ENCODE measurements at regions not wholly inside any gene's neighbourhood (a gene's known extent, or its start where the extent isn't known, plus 50 kb on each side); places are given as distances from the start of the nearest gene placed in this dataset.
"Not testable (repeated sequence)": the region's sequence is repeated elsewhere in the genome, so short reads cannot be mapped to it uniquely, and the experiment has no call there.

DNA sequence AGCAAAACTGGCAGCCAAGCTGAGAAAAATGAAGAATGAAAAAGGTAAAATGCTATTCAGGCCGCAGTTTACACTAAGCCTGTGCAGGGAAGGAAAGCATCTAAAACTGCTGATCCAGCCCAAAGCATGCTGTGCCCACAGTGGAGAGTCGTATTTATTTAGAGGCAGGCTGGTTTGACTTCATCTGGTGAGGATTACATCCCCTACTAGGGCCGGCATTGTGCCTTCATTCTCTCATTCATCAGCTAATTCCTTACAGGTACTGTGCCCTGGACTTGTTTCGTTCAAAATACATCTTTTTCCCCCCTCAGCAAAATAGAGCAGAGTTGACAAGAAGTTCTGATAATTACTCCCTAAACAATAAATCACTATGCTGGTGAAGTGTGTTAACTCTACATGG, 137.5 kb upstream of the DAP start:
- no peak overlapping the region for H2AFZ ChIP-seq (ENCODE audit: low read length, unreplicated experiment)
- H3K4me1 ChIP-seq (ENCODE audit: control insufficient read depth, insufficient read depth, low read length, unreplicated experiment), result peaks cover 7% of the 10 kb centered on the region
- H3K27ac ChIP-seq (ENCODE audit: low read depth, low read length), result no peak overlapping the region
- no peaks in the 10 kb centered on the region for H3K36me3 ChIP-seq (ENCODE audit: insufficient read depth, low read length)
- H3K4me3 ChIP-seq (ENCODE audit: low read depth, low read length), result no peak overlapping the region
- no peaks in the 10 kb centered on the region for H3K79me2 ChIP-seq (ENCODE audit: control insufficient read depth, insufficient read depth, low read length, unreplicated experiment)
- H3K27me3 ChIP-seq (ENCODE audit: insufficient read depth, low read length), result no peaks in the 10 kb centered on the region

DNA sequence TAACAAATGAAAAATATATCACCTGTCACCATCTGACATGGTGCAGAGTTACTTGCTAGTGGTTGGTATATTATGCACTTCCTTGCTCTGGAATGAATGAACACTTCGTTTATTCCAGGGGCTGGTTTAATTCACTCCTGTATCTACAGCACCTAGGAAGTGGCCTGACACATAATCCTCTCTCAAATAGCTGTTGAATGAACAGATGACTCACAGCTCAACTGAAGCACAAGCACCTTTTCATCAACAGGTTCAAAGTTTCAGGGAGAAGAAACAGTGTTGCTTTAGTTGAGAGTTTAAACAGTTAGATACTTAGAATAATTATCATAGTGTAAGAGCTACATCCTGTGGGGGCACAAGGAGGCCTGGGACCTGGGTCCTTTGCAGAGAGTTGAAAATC, 135.0 kb upstream of the DAP start:
- H3K27ac ChIP-seq (ENCODE audit: low read depth, low read length), result no peak overlapping the region
- H3K4me1 ChIP-seq (ENCODE audit: control insufficient read depth, insufficient read depth, low read length, unreplicated experiment), result no peaks in the 10 kb centered on the region
- H3K79me2 ChIP-seq (ENCODE audit: control insufficient read depth, insufficient read depth, low read length, unreplicated experiment), result no peaks in the 10 kb centered on the region
- no peaks in the 10 kb centered on the region for H3K27me3 ChIP-seq (ENCODE audit: insufficient read depth, low read length)
- no peak overlapping the region for H2AFZ ChIP-seq (ENCODE audit: low read length, unreplicated experiment)
- no peak overlapping the region for H3K4me3 ChIP-seq (ENCODE audit: low read depth, low read length)
- no peaks in the 10 kb centered on the region for H3K36me3 ChIP-seq (ENCODE audit: insufficient read depth, low read length)

DNA sequence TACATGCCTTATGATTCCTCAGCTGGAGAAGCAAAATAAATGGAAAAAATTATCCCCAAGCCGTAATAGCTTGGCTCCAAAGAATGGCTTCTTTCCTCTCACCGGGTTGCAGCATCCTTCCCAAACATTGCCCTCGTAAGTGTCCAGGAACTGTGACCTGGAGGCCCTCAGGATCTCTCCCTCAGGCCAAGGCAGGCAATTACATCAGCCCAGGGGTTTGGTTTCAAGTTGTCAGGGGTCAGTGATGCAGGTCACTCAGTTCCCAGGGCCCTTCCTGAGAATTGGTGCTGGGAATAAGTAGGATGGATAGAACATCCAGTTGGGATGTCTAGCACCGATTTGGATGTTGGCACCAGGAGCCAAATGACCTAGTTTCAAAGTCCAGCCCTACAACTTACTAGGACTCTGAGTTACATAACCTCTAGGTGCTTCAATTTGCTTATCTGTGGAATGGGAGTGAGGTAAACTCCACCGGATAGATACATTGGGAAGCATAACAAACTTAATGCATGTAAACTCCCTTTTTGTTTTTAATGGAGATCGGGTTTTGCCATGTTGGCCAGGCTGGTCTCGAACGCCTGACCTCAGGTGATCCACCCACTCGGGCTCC, 133.5 kb upstream of the DAP start:
- no peak overlapping the region for H2AFZ ChIP-seq (ENCODE audit: low read length, unreplicated experiment)

DNA sequence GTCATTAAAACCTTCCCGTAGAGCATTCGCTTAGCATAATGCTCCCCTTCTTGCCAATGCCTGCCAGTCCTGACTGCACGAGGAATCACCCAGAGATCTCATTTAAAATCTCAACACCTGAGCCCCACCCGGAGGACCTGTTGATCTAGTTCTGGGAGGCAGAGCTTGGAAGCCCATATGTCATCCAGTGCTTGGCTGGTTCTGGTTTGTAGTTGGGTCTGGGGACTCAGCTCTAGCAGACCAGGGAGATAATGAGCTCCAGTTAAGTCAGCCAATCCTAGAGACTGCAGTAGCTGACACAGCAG, 131.8 kb upstream of the DAP start:
- Histone ChIP-seq H3K79me2 (ENCODE audit: control insufficient read depth, insufficient read depth, low read length, unreplicated experiment) (no peaks in the 10 kb centered on the region), H3K4me3 (ENCODE audit: low read depth, low read length) (no peak overlapping the region), H2AFZ (ENCODE audit: low read length, unreplicated experiment) (no peak overlapping the region), H3K4me1 (ENCODE audit: control insufficient read depth, insufficient read depth, low read length, unreplicated experiment) (no peaks in the 10 kb centered on the region), H3K36me3 (ENCODE audit: insufficient read depth, low read length) (no peaks in the 10 kb centered on the region), H3K27me3 (ENCODE audit: insufficient read depth, low read length) (no peaks in the 10 kb centered on the region), H3K27ac (ENCODE audit: low read depth, low read length) (no peak overlapping the region)

More for the DNA sequence above, 133.5 kb upstream of the DAP start:
- H3K27ac ChIP-seq (ENCODE audit: low read depth, low read length), result no peak overlapping the region
- H3K36me3 ChIP-seq (ENCODE audit: insufficient read depth, low read length), result no peaks in the 10 kb centered on the region
- no peaks in the 10 kb centered on the region for H3K4me1 ChIP-seq (ENCODE audit: control insufficient read depth, insufficient read depth, low read length, unreplicated experiment)
- H3K79me2 ChIP-seq (ENCODE audit: control insufficient read depth, insufficient read depth, low read length, unreplicated experiment), result no peaks in the 10 kb centered on the region
- H3K27me3 ChIP-seq (ENCODE audit: insufficient read depth, low read length), result no peaks in the 10 kb centered on the region
- H3K4me3 ChIP-seq (ENCODE audit: low read depth, low read length), result no peak overlapping the region

DNA sequence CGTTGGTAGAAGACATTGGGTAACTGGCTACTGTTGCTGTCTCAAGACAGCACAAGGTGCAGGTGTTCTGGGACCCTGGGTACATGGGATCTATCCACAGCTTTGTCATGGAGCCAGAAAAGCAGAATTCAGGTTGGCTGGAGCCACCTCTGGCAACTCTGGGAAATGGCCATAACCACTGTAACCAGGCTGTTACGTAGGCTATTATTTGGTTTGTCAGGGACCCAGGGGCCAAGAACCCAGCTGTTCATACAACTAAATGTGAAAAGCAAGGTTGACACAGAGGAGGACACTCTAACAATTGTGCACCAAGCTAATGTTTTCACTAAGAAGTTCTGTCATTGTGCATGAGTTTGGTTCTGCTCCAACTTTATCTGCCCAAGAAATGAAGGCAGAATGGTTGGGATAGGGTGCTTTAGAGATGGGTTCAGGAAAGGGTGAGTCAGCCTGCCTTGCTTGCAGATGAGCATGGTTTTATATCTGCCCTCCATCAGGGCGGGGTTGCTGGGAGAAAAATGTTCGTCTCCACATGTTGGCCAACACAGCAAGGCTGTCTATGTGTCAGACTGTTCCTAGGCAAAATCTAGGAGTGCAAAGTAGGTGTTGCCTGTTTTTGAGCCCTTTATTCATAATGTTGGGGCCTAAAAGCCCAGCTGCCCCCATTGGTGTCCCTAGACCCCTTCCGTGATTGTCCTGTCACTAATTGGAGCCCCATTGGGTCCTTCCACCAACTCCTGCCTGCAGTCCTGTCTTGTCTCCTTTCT, 131.3 kb upstream of the DAP start:
- no peaks in the 10 kb centered on the region for H3K36me3 ChIP-seq (ENCODE audit: insufficient read depth, low read length)
- no peak overlapping the region for H2AFZ ChIP-seq (ENCODE audit: low read length, unreplicated experiment)
- no peaks in the 10 kb centered on the region for H3K27me3 ChIP-seq (ENCODE audit: insufficient read depth, low read length)
- no peaks in the 10 kb centered on the region for H3K79me2 ChIP-seq (ENCODE audit: control insufficient read depth, insufficient read depth, low read length, unreplicated experiment)
- no peaks in the 10 kb centered on the region for H3K4me1 ChIP-seq (ENCODE audit: control insufficient read depth, insufficient read depth, low read length, unreplicated experiment)
- H3K27ac ChIP-seq (ENCODE audit: low read depth, low read length), result no peak overlapping the region
- H3K4me3 ChIP-seq (ENCODE audit: low read depth, low read length), result no peak overlapping the region

DNA sequence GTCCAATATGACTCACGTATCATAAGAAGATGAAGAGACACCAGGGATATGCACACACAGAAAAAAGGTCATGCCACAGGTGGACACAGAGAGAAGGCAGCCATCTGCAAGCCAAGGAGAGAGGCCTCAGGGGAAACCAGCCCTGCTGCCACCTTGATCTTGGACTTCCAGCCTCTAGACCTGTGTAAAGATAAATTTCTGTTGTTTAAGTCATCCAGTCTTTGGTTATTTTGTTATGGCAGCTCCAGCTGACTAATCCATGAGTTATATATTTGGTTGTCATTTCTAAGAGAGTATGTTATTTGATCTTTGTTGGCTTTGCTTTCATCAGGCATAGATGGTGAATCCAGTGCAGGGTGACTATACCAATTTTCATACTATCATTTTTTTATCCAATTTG, 130.2 kb upstream of the DAP start:
- no peaks in the 10 kb centered on the region for H3K27me3 ChIP-seq (ENCODE audit: insufficient read depth, low read length)
- no peak overlapping the region for H2AFZ ChIP-seq (ENCODE audit: low read length, unreplicated experiment)
- H3K4me1 ChIP-seq (ENCODE audit: control insufficient read depth, insufficient read depth, low read length, unreplicated experiment), result no peaks in the 10 kb centered on the region
- H3K4me3 ChIP-seq (ENCODE audit: low read depth, low read length), result no peak overlapping the region
- H3K36me3 ChIP-seq (ENCODE audit: insufficient read depth, low read length), result no peaks in the 10 kb centered on the region
- no peak overlapping the region for H3K27ac ChIP-seq (ENCODE audit: low read depth, low read length)
- no peaks in the 10 kb centered on the region for H3K79me2 ChIP-seq (ENCODE audit: control insufficient read depth, insufficient read depth, low read length, unreplicated experiment)

DNA sequence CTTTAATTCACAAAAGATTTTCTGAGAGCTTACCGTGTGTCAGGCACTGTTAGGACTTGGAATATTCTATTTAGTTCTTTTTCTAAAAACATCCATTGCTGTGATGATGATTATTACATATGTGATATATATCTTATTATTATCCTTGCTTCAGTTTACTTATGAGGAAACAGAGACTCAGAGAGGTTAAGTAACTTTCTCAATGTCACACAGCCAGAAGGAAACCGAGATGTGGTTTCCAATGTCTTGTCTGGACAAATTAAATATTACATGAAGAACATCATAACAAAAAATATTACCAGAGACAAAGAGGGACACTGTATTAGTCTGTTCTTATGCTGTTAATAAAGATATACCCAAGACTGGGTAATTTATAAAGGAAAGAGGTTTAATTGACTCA, 125.5 kb upstream of the DAP start:
- Histone ChIP-seq H3K27ac (ENCODE audit: low read depth, low read length) (no peak overlapping the region), H2AFZ (ENCODE audit: low read length, unreplicated experiment) (no peak overlapping the region), H3K36me3 (ENCODE audit: insufficient read depth, low read length) (no peaks in the 10 kb centered on the region), H3K79me2 (ENCODE audit: control insufficient read depth, insufficient read depth, low read length, unreplicated experiment) (no peaks in the 10 kb centered on the region), H3K4me3 (ENCODE audit: low read depth, low read length) (no peak overlapping the region), H3K27me3 (ENCODE audit: insufficient read depth, low read length) (no peaks in the 10 kb centered on the region), H3K4me1 (ENCODE audit: control insufficient read depth, insufficient read depth, low read length, unreplicated experiment) (no peaks in the 10 kb centered on the region)

DNA sequence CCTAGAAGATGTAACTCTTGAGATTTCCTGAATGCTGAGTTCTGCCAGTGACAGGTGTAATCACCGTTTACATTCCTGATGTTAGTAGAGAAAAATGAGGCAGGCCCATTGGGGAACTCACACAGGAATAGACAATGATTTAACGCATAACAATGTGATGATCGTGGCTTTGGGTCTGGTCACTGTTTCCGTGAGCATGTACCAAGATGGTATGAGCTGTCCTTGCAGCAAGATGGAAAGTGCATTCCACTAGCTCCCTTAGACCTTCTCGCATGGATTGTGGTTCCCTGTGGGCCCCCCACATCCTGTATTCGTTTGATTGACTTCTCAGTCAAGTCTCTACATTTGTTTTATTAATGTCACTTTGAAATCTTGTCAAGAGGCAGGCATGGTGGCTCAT, 124.0 kb upstream of the DAP start:
- no peak overlapping the region for H2AFZ ChIP-seq (ENCODE audit: low read length, unreplicated experiment)
- H3K36me3 ChIP-seq (ENCODE audit: insufficient read depth, low read length), result no peaks in the 10 kb centered on the region
- no peaks in the 10 kb centered on the region for H3K79me2 ChIP-seq (ENCODE audit: control insufficient read depth, insufficient read depth, low read length, unreplicated experiment)
- H3K27me3 ChIP-seq (ENCODE audit: insufficient read depth, low read length), result peaks cover 10% of the 10 kb centered on the region; the same call in 1 of the 2 replicates
- H3K4me3 ChIP-seq (ENCODE audit: low read depth, low read length), result no peak overlapping the region
- no peak overlapping the region for H3K27ac ChIP-seq (ENCODE audit: low read depth, low read length)
- H3K4me1 ChIP-seq (ENCODE audit: control insufficient read depth, insufficient read depth, low read length, unreplicated experiment), result no peaks in the 10 kb centered on the region

DNA sequence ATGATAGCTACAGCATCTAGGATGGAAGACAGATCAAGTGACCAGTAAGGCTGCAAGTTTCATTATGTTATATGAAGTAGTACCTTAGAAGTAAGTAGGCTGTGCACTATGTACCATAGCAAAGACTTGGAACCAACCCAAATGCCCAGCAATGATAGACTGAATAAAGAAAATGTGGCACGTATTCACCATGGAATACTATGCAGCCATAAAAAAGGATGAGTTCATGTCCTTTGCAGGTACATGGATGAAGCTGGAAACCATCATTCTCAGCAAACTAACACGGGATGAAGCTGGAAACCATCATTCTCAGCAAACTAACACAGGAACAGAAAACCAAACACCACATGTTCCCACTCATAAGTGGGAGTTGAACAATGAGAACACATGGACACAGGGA, 122.9 kb upstream of the DAP start:
- not testable (repeated sequence) for H3K36me3 ChIP-seq (ENCODE audit: insufficient read depth, low read length); H2AFZ ChIP-seq (ENCODE audit: low read length, unreplicated experiment); H3K79me2 ChIP-seq (ENCODE audit: control insufficient read depth, insufficient read depth, low read length, unreplicated experiment); H3K4me3 ChIP-seq (ENCODE audit: low read depth, low read length); H3K27ac ChIP-seq (ENCODE audit: low read depth, low read length); H3K4me1 ChIP-seq (ENCODE audit: control insufficient read depth, insufficient read depth, low read length, unreplicated experiment)
- H3K27me3 ChIP-seq (ENCODE audit: insufficient read depth, low read length), result peaks cover 21% of the 10 kb centered on the region

DNA sequence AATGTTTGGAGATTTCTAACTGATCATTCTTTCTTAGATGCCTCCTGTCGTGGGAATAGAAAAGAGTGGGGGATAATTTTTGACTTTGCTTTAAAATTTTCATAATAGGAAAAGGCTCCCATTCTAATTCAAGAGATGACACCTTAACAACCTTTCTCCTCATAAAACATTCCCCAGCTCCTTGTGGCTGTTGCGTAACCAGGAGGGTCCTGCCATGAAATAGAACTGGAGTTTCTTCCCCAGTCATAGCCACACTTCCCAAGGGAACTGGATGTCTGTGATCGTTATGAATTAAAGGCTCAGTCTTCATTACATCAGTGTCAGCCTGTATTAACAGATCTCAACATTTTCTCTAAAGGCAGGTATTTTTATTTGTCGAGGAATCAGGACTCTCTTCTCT, 119.9 kb upstream of the DAP start:
- Histone ChIP-seq H2AFZ (ENCODE audit: low read length, unreplicated experiment) (no peak overlapping the region), H3K79me2 (ENCODE audit: control insufficient read depth, insufficient read depth, low read length, unreplicated experiment) (no peaks in the 10 kb centered on the region), H3K36me3 (ENCODE audit: insufficient read depth, low read length) (no peaks in the 10 kb centered on the region), H3K4me3 (ENCODE audit: low read depth, low read length) (no peak overlapping the region), H3K27ac (ENCODE audit: low read depth, low read length) (no peak overlapping the region), H3K27me3 (ENCODE audit: insufficient read depth, low read length) (peaks cover 37% of the 10 kb centered on the region), H3K4me1 (ENCODE audit: control insufficient read depth, insufficient read depth, low read length, unreplicated experiment) (no peaks in the 10 kb centered on the region)

DNA sequence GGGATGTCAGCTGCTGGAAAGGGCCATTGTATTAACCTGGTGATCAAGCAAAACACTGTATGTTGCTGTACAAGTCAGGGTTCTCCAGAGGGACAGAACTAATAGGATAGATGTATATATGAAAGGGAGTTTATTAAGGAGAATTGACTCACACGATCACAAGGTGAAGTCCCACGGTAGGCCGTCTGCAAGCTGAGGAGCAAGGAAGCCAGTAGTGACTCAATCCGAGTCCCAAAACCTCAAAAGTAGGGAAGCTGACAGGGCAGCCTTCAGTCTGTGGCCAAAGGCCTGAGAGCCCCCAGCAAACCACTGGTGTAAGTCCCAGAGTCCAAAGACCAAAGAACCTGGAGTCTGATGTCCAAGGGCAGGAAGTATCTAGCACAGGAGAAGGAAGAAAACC, 116.0 kb upstream of the DAP start:
- not testable (repeated sequence) for H3K4me1 ChIP-seq (ENCODE audit: control insufficient read depth, insufficient read depth, low read length, unreplicated experiment); H3K27ac ChIP-seq (ENCODE audit: low read depth, low read length); H2AFZ ChIP-seq (ENCODE audit: low read length, unreplicated experiment); H3K4me3 ChIP-seq (ENCODE audit: low read depth, low read length); H3K79me2 ChIP-seq (ENCODE audit: control insufficient read depth, insufficient read depth, low read length, unreplicated experiment); H3K36me3 ChIP-seq (ENCODE audit: insufficient read depth, low read length)
- peaks cover 46% of the 10 kb centered on the region for H3K27me3 ChIP-seq (ENCODE audit: insufficient read depth, low read length)

All from ACC112 (cell line).